ENCODE measurements at regions not wholly inside any gene's neighbourhood (a gene's known extent, or its start where the extent isn't known, plus 50 kb on each side); places are given as distances from the start of the nearest gene placed in this dataset.

DNA sequence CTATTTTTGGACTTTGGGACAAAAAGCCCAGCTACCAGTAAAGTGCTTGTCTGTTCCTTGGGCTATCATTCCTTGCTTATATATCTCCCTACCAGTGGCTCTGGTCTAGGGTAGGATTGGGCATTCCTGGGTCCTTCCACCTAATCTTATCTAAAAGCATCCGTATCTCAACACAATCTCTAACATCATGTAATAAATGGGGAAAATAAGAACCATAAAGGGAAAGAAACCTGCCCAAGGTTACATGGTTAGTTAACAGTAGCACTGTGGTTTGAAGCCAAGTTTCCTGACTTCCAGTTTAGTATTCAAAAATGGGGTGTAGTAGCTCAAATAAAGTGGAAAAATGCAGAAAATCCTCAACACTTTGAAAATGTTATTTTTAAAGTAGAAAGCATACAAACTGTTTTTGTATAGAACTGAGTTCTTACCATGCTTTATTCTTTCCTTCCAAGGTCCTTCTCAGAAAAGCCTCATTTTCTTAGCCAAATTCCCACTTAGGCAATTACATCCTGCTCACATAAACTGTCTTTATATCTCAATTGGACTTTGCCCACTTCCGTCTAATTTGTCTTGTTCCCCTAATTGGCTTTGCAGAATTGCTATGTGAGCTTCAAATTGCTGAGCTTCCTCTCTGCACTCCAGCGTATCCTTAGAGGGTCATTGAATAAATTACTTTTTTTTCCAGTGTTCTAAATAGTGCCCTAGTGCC, 273.1 kb upstream of the UBE2E3 start:
- H3K9me3 ChIP-seq (ENCODE audit: control insufficient read depth, low read length) = peaks cover 4% of the 10 kb centered on the region
- no peak overlapping the region for H3K27ac ChIP-seq (ENCODE audit: low read depth, low read length)
- no peaks in the 10 kb centered on the region for H3K27me3 ChIP-seq (ENCODE audit: control insufficient read depth, insufficient read depth, low read length, poor library complexity, severe bottlenecking)
- TF ChIP-seq, protein P1, sequence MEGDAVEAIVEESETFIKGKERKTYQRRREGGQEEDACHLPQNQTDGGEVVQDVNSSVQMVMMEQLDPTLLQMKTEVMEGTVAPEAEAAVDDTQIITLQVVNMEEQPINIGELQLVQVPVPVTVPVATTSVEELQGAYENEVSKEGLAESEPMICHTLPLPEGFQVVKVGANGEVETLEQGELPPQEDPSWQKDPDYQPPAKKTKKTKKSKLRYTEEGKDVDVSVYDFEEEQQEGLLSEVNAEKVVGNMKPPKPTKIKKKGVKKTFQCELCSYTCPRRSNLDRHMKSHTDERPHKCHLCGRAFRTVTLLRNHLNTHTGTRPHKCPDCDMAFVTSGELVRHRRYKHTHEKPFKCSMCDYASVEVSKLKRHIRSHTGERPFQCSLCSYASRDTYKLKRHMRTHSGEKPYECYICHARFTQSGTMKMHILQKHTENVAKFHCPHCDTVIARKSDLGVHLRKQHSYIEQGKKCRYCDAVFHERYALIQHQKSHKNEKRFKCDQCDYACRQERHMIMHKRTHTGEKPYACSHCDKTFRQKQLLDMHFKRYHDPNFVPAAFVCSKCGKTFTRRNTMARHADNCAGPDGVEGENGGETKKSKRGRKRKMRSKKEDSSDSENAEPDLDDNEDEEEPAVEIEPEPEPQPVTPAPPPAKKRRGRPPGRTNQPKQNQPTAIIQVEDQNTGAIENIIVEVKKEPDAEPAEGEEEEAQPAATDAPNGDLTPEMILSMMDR (conservative IDR thresholded peaks at IDR 0.05) = no peak
- Mint-ChIP-seq H3K4me1 (peaks cover 7% of the 10 kb centered on the region), H3K27me3 (ENCODE audit: insufficient read depth) (no peaks in the 10 kb centered on the region), H3K36me3 (ENCODE audit: low read depth) (no peaks in the 10 kb centered on the region), H3K4me3 (no peak overlapping the region), H3K27ac (no peak overlapping the region), H3K9me3 (peaks cover 2% of the 10 kb centered on the region)
- no peaks in the 10 kb centered on the region for H3K4me1 ChIP-seq (ENCODE audit: control insufficient read depth, insufficient read depth, low read length)
- no peaks in the 10 kb centered on the region for H3K36me3 ChIP-seq (ENCODE audit: control insufficient read depth, insufficient read depth, low read length)
- no peak overlapping the region for H3K9ac ChIP-seq (ENCODE audit: extremely low read depth, low read length, poor library complexity, severe bottlenecking)
- H3K4me3 ChIP-seq (ENCODE audit: low read length) = no peak overlapping the region
- WGBS, 2 experiments (ENCODE audit: insufficient coverage in 1 of 2, insufficient read length in 1 of 2) = 88 to 94% methylated on average over 1 to 2 of the region's 3 CpGs
- no peak for DNase-seq

DNA sequence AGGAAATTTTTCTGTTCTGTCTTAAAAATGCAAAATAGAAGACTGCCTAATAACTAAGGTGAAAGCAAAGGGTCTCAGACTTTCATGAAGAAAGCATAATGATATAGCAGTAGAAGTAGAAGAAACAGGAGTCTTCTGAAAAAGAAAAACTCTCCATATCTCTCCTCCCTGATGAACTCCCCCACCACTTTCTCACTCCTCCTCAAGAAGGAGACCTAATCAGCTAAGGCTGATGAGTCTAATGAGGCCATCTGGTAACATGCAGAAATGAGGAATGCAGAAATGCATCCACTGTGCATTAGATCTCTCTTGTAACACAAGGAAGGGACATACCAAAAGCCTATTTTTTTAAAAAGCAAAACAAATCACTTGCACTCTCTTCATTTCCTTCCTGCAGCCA, 273.7 kb upstream of the UBE2E3 start:
- H3K36me3 Mint-ChIP-seq (ENCODE audit: low read depth) = no peaks in the 10 kb centered on the region
- Histone ChIP-seq H3K4me3 (ENCODE audit: low read length) (no peak overlapping the region), H3K9me3 (ENCODE audit: control insufficient read depth, low read length) (no peaks in the 10 kb centered on the region), H3K9ac (ENCODE audit: extremely low read depth, low read length, poor library complexity, severe bottlenecking) (no peak overlapping the region), H3K36me3 (ENCODE audit: control insufficient read depth, insufficient read depth, low read length) (no peaks in the 10 kb centered on the region), H3K27ac (ENCODE audit: low read depth, low read length) (no peak overlapping the region), H3K4me1 (ENCODE audit: control insufficient read depth, insufficient read depth, low read length) (no peaks in the 10 kb centered on the region), H3K27me3 (ENCODE audit: control insufficient read depth, insufficient read depth, low read length, poor library complexity, severe bottlenecking) (no peaks in the 10 kb centered on the region)
- H3K4me3 Mint-ChIP-seq = no peak overlapping the region
- no peak for DNase-seq
- H3K27ac Mint-ChIP-seq = no peak overlapping the region
- no peaks in the 10 kb centered on the region for H3K27me3 Mint-ChIP-seq (ENCODE audit: insufficient read depth)
- TF ChIP-seq, protein P1 (conservative IDR thresholded peaks at IDR 0.05) = no peak
- no peaks in the 10 kb centered on the region for H3K9me3 Mint-ChIP-seq
- H3K4me1 Mint-ChIP-seq = peaks cover 7% of the 10 kb centered on the region

DNA sequence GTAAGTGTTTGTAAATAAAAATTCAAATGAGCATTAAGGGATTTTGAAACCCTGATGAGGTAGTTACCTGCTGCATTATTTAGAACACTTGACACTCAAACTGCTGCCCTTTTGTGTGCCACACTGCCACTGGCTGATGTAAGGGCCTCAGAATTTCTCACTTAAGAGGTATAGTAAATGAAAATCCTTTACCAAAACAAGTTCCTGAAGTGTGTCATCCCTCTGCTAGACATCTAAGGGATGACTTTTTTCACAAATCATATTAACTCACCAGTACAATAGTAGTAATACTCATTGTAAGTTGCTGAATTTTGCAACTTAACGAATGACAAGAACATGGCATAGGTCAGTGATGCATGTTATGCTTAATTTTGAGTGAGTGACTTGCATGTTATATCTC, 274.9 kb upstream of the UBE2E3 start:
- TF ChIP-seq, protein P1 (conservative IDR thresholded peaks at IDR 0.05) = no peak
- H3K36me3 Mint-ChIP-seq (ENCODE audit: low read depth) = no peaks in the 10 kb centered on the region
- Histone ChIP-seq H3K4me3 (ENCODE audit: low read length) (no peak overlapping the region), H3K27ac (ENCODE audit: low read depth, low read length) (no peak overlapping the region), H3K9ac (ENCODE audit: extremely low read depth, low read length, poor library complexity, severe bottlenecking) (no peak overlapping the region), H3K9me3 (ENCODE audit: control insufficient read depth, low read length) (no peaks in the 10 kb centered on the region), H3K27me3 (ENCODE audit: control insufficient read depth, insufficient read depth, low read length, poor library complexity, severe bottlenecking) (no peaks in the 10 kb centered on the region), H3K36me3 (ENCODE audit: control insufficient read depth, insufficient read depth, low read length) (no peaks in the 10 kb centered on the region), H3K4me1 (ENCODE audit: control insufficient read depth, insufficient read depth, low read length) (no peaks in the 10 kb centered on the region)
- H3K27me3 Mint-ChIP-seq (ENCODE audit: insufficient read depth) = no peaks in the 10 kb centered on the region
- DNase-seq = no peak
- H3K4me3 Mint-ChIP-seq = no peak overlapping the region
- no peak overlapping the region for H3K27ac Mint-ChIP-seq
- H3K9me3 Mint-ChIP-seq = no peaks in the 10 kb centered on the region
- 31% methylated on average over 1 of the region's 1 CpG; no CpG with 5 or more reads in 1 of the 2 experiments for WGBS, 2 experiments (ENCODE audit: insufficient coverage in 1 of 2, insufficient read length in 1 of 2)
- peaks cover 7% of the 10 kb centered on the region for H3K4me1 Mint-ChIP-seq
